GM18508 (cell line): ENCODE measurements at regions not wholly inside any gene's neighbourhood (a gene's known extent, or its start where the extent isn't known, plus 50 kb on each side); places are given as distances from the start of the nearest gene placed in this dataset.

ENCODE experiments used
- ATAC-seq: cut with Tn5 transposase; IDR thresholded peaks from one replicate; pipeline ENCODE4 v1.9.1; 2021; ENCODE audit warnings: moderate number of reproducible peaks; ENCODE audit not compliant: insufficient read depth, unreplicated experiment

DNA sequence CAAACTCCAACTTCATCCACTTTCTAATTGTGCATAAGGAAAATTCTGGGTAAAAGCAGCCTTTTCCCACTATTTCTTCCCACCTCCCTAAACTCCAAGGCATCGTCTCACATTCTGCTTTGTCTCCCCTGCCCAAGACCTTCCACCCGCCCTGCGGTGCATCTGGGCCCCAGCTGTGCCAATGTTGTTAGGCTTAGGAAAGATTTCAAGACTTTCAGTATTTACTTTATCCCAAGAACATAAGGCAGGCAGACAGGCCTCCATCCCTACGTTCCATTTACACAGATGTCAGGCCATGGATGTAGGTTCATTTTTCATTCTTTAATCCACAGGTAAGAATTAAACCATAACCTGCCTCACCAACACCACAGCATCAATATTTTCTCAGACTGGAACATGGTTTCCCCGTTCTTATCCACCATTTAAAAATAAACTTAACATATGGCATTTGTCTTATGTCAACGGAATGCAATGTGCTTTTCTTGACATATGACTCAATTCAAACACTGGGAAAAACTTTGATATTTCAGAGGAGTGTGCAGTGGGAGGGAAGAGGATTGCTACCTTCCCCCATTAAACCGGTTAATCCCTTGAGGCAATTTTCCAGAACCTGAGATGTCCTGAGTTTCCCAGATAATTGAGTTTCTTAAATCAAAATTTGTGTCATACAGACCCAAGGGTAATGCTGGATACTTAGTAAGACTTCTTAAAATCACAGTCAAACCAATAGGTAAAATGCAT is 238.0 kb upstream of the LRIG1 start:
- ATAC-seq = no peak

DNA sequence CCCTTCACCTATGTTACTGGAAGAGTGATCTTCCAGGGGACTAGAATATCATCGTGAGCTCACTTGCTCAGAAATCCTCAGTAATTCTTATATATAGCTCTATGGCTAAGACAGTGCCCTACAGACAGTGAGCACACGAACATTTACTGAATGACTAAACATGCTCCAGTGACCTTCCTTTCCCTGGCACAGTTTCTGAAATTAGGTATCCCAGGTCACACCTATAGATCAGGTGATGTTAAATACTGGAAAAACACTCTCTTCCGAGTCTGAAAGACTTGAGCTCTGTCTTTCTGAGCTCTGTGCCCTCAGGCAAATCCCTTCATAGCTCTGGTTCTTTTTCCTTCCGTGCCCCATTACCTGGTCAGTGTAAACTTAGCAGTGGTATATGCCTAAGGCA is 239.4 kb upstream of the LRIG1 start:
- no peak for ATAC-seq

DNA sequence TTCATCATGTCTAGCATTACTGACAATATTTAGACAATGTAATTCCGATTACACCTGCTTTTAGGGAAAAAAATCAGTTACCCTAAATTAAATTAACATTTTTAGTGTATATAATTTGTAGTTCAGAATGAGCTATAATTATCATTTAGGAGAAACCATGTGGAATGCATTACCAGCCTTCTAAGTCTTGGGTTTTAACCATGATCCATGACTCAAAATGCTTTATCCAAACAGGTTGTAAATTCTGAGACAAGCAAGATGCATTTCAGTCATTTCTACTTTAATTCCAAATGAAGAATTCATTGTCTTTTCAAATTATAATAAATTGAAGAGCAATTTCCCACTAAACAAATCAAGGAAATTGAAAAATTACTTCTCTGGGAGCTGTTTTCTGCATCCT is 243.7 kb upstream of the LRIG1 start:
- no peak for ATAC-seq

DNA sequence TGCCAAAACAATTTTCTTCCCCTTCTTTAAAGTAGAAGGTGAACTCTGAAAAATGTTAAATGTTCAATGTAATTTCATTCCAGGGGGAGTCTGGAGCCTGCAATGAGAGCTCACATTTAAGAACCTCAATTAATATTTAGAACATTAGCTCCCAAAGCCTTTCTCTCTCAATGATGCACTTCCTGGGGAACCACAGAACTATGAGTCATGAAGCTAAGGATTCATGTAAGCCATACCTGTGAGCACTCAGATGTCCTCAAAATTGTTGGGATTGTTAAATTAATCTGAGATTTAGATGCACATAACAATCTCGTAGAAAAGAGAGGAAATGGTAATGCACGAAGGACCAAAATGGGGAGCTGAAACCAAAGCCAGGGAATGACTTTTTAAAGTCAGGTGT is 244.2 kb upstream of the LRIG1 start:
- ATAC-seq = no peak

DNA sequence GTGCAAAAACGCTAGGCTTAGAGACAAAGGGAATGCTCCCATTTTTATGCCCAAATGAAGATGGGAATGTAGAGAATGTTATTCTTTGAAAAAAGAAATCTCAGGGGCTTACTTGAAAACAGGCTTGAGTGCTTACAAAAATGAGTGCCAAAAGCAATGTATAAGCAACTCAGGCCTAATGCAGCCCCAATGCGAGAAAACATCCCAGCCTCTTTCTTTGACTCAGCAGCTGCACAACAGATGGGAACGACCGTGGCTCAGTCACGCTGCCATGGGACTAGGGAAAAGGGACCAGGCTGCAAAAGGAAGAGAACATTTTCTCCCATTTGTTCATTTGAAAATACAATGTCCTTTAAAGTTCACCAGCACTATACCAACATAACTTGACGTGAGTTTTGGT is 246.4 kb upstream of the LRIG1 start:
- no peak for ATAC-seq

DNA sequence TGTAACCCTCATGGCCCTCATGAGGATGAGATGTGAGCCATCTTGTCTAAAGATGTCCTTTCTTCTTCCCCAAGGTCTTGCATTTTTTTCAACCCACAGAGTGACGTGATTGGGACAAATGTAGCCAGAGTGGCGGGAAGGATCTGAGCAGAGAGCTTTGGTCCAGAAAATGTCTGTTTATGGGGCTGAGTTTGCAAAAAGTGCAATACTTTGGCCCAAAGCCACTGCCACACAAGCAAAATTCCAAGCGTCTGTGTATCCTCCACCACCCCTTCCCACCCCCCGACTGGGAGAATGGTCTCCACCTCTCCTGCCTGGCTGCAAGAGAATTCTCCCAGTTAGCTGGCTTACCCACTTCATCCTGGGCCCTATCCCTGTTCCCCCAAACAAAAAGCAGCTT is 246.9 kb upstream of the LRIG1 start:
- no peak for ATAC-seq

DNA sequence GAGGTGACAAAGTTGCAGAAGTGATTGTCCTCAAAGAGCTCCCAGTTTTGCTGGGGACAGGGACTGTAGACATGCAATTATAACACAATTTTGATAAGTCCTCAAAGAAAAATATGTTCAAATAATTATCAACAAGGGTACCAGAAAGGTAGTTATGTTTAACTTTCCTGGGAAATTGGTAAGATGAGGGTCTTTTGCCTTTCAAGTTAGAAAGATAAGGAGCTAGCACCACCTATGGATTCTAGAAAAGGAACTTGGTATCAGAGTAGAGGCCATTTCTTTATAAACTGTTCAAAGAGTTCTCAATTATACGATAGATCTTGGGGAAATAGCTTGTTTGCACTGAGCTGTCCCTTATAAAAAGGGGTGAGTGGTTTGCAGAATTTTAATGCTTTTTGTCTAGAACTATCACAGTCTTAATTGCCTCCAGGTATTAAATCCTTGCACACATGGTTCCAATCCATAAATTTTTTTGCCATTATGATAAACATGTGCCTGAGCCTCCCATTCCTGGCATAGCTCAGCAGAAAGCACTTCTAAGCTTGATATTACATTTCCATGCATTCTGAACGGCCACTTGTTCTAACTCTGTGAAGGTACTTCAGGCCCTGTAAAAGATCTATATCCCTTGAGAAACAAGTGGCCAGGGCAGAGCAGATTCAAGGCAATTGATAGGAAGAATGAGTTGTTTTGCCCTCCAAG is 247.5 kb upstream of the LRIG1 start:
- ATAC-seq = no peak

DNA sequence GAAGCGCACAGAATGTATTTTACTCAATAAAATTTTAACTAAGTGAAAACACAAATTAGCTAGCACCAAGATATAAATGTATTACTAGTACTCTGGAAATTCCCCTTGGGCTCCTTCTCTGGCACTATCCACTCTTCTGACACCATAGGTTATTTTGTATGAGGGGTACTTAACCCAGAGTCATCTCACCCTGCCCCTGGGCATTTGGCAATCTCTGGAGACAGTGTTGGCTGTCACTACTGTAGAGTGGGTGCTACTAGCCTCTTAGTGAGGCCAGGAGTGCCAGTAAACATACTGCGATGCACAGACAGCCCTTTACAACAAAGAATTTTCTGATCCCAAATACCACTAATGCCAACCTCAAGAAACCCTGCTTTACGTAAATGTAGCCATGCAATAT is 246.3 kb upstream of the KBTBD8 start:
- no peak for ATAC-seq

DNA sequence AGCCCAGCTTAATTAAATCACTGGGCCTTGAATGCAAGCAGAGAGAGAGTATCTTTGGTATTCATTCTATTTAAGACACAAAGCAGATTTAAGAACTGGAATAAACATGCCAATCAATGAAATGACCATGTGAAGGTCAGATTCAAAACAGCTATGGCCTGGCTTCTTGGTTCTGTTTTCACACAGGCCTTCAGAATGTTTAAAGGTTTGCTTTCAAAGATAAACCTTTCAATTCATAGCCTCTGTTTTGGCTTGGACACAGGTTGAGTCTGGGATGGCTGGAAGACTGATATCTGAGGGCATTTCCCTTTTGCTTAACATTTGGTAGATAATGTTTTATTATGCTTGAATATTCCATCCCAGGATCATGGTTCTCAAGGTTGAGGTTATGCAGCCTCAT is 244.4 kb upstream of the KBTBD8 start:
- ATAC-seq = no peak

DNA sequence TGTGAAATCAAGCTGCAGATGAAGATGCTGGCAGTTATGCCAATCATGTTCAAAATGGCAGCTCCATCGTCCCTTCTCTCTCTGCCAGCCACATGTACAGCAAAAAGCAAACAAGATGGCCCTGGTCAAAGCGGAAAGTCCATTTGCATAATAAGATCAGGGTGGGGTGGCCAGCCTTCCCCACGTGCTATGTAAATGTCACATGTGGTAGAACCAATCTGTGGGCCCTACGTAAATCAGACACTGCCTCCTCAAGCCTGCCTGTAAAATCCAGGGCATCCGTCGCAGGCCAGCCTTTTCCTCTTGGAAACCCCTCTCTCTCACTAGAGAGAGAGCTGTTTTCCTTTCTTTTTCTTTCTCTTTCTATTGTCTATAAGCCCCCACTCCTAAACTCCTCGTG is 243.5 kb upstream of the KBTBD8 start:
- no peak for ATAC-seq

DNA sequence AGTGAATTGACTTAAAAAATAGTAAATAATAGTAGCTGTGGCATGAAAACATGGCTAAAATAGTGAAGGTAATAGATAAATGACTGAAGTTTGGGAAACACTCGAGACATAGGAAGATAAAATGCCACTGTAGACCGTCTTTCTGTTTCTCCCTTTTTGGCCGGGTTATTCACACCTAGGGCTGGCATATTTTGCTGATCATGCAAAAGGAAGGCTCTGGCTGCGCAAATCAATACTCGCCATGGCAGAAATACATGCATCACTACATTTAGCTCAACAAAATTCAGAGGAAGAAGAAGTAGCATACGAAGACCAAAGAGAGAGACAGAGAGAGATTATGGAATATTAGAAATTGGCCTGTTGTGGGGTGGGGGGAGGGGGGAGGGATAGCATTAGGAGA is 242.2 kb upstream of the KBTBD8 start:
- no peak for ATAC-seq

DNA sequence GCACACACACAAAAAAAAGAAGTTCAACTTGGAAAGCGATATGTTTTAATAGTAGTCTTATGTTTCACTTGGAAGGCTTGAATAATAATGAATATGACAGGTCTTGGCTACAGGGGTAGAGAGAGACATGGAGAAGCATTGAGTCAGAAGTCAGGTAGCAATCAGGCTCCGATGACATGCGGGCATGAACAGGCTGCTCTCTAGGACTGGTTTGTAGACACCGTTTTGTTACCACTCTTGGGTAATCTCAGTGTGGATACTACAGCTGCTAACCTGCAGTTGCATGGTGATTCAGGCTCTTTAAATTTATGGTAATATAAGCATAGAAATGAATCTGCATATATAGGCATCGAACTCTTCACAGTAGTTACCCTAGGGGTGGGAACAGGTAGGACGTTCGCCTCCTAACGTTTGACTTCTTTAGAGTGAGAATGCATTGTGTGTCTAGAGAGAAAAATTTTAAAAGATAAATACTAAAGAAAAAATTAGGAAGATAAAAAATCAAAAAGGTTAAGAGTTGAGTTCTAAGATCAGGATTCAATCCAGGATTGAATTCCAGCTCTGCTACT is 241.6 kb upstream of the KBTBD8 start:
- ATAC-seq = no peak

DNA sequence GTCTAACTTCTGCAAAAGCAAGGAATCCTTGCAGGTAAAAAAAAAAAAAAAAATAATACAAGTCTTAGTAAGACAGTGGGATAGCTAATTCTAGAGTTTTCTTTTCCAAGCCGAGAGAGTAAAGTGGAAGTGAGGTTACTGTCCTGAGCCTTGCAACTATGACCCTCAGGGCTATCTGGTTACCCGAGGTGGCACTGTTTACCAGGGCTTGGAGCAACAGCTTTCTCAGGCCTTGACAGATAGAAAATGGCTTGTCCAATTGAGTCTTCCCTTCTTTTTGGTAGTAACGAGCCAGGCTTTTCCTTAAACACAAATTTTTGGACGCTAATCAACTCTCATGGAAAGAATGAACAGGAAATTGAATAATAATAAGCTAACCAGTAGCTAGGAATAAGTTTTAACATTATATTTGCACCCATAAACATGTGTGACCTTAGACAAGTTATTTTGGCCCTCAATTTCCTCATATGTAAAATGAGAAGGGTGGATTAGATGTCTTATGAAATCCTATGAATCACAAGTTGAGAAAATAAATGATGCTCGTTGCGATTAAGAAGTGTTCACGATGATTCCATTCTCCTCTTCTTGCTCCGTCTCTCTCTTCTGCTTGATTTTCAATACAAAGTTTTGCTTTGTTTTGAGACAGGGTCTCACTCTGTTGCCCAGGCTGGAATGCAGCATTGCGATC is 236.9 kb upstream of the KBTBD8 start:
- ATAC-seq = no peak

DNA sequence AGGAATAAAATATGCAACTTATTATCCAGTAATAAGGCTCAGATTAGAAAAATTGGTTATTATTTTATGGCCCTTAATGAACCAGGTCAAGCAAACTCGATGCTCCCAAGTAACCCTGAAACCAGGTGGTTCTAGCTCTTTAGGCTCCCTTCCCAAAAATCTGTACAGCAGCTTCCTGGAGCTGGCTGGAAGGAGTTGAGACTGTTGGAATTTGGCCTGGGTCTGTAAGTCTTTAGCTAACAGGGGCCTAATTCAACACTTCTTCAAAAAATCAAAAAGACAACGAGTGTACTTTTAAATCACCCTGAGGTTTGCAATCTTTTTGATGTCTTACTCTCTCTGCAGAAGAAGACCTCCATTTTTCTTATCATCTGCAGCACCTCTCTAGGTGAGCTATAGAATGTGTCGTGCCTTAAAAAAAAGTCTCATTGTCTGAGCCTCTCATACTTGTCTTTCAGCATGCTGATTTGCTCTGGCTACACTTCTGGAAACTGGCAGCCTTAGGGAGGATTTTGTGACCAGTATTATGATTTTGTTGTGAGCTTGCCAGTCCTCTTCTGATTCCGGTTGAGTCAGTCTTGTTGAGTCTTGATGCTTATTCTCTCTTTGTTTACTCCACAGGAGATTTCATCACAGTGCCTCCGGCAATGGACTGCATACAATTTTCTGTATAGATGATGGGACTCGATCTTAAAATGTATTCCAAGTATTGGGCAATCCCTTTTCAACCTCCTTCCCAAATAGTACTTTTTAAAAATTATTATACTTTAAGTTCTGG is 235.0 kb upstream of the KBTBD8 start:
- no peak for ATAC-seq

DNA sequence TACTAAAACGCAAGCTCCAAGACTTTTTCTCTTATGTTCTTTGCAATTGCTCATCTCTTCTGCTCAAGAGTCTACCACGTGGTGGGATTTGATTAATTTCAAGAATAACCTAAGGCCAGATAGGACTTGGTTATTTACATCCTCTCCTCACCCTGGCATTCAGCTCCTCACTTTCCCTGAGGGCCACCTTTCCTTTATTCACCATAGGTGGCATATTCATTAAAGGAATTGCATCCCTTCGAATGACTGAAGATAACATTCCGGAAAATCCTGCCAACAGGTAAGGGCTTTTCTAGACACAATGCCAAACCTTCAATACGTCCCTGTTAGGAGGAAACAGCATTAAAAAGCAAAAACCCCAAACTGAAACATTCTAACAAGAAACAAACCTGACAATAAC is 220.0 kb upstream of the KBTBD8 start:
- ATAC-seq = no peak

DNA sequence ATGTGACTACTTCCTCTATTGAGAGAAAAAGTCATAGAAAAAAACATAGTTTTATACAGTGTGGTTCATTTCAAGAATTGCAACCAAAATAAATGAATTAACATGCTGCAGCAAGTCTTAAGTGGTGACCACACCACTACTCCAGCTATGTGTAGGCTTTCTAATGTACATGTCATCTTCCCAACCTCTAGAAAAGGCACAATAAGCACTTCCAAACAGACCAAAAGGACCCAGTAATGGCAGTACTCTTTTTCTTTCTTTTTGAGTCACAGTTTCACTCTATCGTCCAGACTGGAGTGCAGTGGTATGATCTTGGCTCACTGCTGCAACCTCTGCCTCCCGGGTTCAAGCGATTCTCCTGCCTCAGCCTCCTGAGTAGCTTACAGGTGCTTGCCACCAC is 219.3 kb upstream of the KBTBD8 start:
- no peak for ATAC-seq

DNA sequence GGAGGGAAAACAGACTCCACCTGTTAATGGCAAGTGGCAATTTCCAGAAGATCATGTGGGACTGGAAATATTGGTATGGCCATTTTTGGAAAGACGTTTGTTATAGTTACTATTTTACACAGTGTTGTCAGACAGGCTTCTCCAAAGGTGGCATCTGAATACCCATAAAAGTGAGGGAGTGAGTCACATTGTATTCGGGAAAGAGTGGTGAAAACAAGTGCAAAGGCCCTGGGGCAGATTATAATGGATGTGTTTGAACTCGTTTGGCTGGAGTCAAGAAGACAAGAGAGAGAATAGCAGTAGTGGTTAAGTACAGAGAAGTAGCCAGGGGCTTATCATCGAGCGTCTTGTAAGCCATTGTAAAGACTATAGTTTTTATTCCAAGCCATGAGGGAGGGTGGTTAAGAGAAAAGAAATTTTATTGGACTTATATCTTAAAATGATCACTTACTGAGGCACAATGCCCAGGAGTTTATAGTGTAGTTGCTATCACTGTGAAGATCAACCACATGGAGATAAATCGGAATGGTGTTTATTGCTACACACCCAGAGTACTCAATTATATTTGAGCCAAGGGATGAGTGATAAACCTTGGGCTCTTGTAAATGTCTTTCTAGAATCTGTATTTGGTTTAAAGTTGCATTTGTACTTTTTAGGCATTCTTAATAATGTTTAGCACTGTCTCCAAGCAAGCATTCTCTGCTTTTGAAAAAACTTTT is 212.8 kb upstream of the KBTBD8 start:
- no peak for ATAC-seq

DNA sequence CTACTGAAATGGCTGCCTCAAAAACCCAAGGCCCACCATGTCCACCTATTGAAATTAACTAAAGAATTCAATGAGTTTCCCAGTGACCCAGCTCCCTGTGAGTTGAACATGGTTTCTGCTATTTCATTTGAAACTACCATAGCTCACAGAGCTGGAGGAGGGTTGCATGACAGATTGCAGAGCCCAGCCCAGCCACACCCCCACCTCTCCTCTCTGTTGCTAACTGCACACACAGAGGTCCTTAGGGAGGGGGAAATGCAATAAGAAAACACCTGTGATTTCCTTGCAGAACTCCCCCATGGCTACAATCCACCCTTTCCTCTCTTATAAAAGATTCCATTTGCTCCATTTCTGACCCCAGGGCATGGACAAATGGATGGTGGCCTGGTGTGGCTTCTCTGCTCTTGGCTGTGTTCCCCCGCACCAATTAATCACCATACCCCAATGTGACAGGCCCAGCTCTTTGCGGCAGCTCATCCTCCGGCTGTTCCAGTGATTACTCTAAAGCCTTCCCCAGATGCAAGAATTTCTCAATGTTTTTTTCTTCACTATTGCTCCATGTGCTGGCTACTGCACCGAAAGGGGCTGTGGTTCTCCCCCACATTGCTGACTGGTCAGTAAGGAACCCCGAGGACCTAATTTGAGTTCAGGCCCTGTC is 208.4 kb upstream of the KBTBD8 start:
- no peak for ATAC-seq

DNA sequence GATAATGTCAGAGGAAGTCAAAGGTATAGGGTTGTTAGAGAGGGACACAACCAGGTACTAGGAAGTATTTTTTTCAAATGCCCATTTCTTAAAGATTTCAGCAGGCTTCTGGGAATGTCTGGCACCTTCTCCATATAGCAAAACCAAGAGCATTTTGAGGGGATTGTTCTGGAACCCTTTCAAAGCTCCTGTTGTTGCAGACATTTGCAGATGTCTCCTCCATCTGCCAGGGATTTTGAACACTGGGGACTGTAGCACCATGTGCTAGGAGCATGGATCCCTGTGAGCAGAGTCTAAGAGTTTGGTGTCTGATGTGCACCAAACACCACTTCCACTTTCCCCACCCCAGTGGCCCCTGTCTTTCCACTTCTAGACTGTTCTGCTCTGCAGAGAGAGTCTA is 206.0 kb upstream of the KBTBD8 start:
- ATAC-seq = no peak
